ENCODE measurements at regions not wholly inside any gene's neighbourhood (a gene's known extent, or its start where the extent isn't known, plus 50 kb on each side); places are given as distances from the start of the nearest gene placed in this dataset.

GRCh38 chr10:9289811-9290210 lies 1235.3 kb downstream of the GATA3 start:
- Mint-ChIP-seq H3K27ac (no peak overlapping the region), H3K4me1 (no peaks in the 10 kb centered on the region), H3K27me3 (ENCODE audit: insufficient read depth, low read depth) (no peaks in the 10 kb centered on the region), H3K4me3 (no peak overlapping the region), H3K9me3 (no peaks in the 10 kb centered on the region), H3K36me3 (no peaks in the 10 kb centered on the region)
- Histone ChIP-seq H3K9ac (no peak overlapping the region), H3K9me3 (ENCODE audit: low read depth) (no peaks in the 10 kb centered on the region), H3K79me2 (ENCODE audit: low read depth) (no peaks in the 10 kb centered on the region), H3K27me3 (no peaks in the 10 kb centered on the region), H3F3A (ENCODE audit: low read depth) (no peaks in the 10 kb centered on the region), H3K27ac (no peak overlapping the region), H3K36me3 (no peaks in the 10 kb centered on the region), H4K20me1 (ENCODE audit: low read depth) (no peaks in the 10 kb centered on the region), H3K4me2 (no peak overlapping the region), H3K4me3 (no peak overlapping the region), H3K4me1 (no peaks in the 10 kb centered on the region), H2AFZ (replicated peaks) (no peak overlapping the region)
- TF ChIP-seq EZH2phosphoT487 (IDR thresholded peaks at IDR 0.05) (no peak), CTCF (IDR thresholded peaks at IDR 0.05) (no peak), EZH2 (IDR thresholded peaks at IDR 0.05) (no peak)
- DNase-seq (ENCODE audit: low spot score) = no peak

- Histone ChIP-seq H2AFZ (replicated peaks) (no peak overlapping the region), H3K4me3 (no peak overlapping the region), H3K4me2 (no peak overlapping the region), H3K9ac (no peak overlapping the region), H4K20me1 (ENCODE audit: low read depth) (no peaks in the 10 kb centered on the region), H3K4me1 (no peaks in the 10 kb centered on the region), H3K27me3 (no peaks in the 10 kb centered on the region), H3K36me3 (no peaks in the 10 kb centered on the region), H3F3A (ENCODE audit: low read depth) (no peaks in the 10 kb centered on the region), H3K79me2 (ENCODE audit: low read depth) (no peaks in the 10 kb centered on the region), H3K27ac (no peak overlapping the region), H3K9me3 (ENCODE audit: low read depth) (no peaks in the 10 kb centered on the region)
- no peak for DNase-seq (ENCODE audit: low spot score)
- no peaks in the 10 kb centered on the region for H3K9me3 Mint-ChIP-seq
- no peak overlapping the region for H3K27ac Mint-ChIP-seq
- TF ChIP-seq EZH2phosphoT487 (IDR thresholded peaks at IDR 0.05) (no peak), EZH2 (IDR thresholded peaks at IDR 0.05) (no peak), CTCF (IDR thresholded peaks at IDR 0.05) (no peak)
- H3K36me3 Mint-ChIP-seq = no peaks in the 10 kb centered on the region
- H3K4me1 Mint-ChIP-seq = no peaks in the 10 kb centered on the region
- H3K27me3 Mint-ChIP-seq (ENCODE audit: insufficient read depth, low read depth) = no peaks in the 10 kb centered on the region
- H3K4me3 Mint-ChIP-seq = no peak overlapping the region
Observed at GRCh38 chr10:9291081-9291480, 1236.6 kb downstream of the GATA3 start.

GRCh38 chr10:9294132-9294663 lies 1239.7 kb downstream of the GATA3 start:
- DNase-seq (ENCODE audit: low spot score) = no peak
- H3K27ac Mint-ChIP-seq = no peak overlapping the region
- peaks cover 6% of the 10 kb centered on the region for H3K4me1 Mint-ChIP-seq
- Histone ChIP-seq H3K4me2 (no peak overlapping the region), H3K36me3 (no peaks in the 10 kb centered on the region), H3K79me2 (ENCODE audit: low read depth) (no peaks in the 10 kb centered on the region), H2AFZ (replicated peaks) (no peak overlapping the region), H3K27me3 (no peaks in the 10 kb centered on the region), H3F3A (ENCODE audit: low read depth) (no peaks in the 10 kb centered on the region), H3K4me3 (no peak overlapping the region), H3K27ac (no peak overlapping the region), H3K9ac (no peak overlapping the region), H4K20me1 (ENCODE audit: low read depth) (no peaks in the 10 kb centered on the region), H3K4me1 (peaks cover 9% of the 10 kb centered on the region), H3K9me3 (ENCODE audit: low read depth) (no peaks in the 10 kb centered on the region)
- H3K4me3 Mint-ChIP-seq = no peak overlapping the region
- no peaks in the 10 kb centered on the region for H3K27me3 Mint-ChIP-seq (ENCODE audit: insufficient read depth, low read depth)
- no peaks in the 10 kb centered on the region for H3K36me3 Mint-ChIP-seq
- TF ChIP-seq CTCF (IDR thresholded peaks at IDR 0.05) (no peak), EZH2phosphoT487 (IDR thresholded peaks at IDR 0.05) (no peak), EZH2 (IDR thresholded peaks at IDR 0.05) (no peak)
- H3K9me3 Mint-ChIP-seq = no peaks in the 10 kb centered on the region

Measured in neural progenitor cell (in vitro differentiated cells).